Type B pancreatic cell (in vitro differentiated cells): ENCODE measurements at regions not wholly inside any gene's neighbourhood (a gene's known extent, or its start where the extent isn't known, plus 50 kb on each side); places are given as distances from the start of the nearest gene placed in this dataset.
"Not testable (repeated sequence)": the region's sequence is repeated elsewhere in the genome, so short reads cannot be mapped to it uniquely, and the experiment has no call there.

ENCODE experiments used
- DNase-seq: peaks from one replicate; pipeline ENCODE4 v3.0.0; 2021; ENCODE audit warnings: mixed read lengths; ENCODE audit not compliant: unreplicated experiment; ENCODE audit errors: extremely low spot score
- H3K27ac Mint-ChIP-seq: 2 replicates; pipeline ENCODE4 v1.8.0; 2021; ENCODE audit warnings: mild to moderate bottlenecking, mixed read lengths
- H3K27me3 Mint-ChIP-seq: 2 replicates; pipeline ENCODE4 v1.8.0; 2021; ENCODE audit warnings: mixed read lengths
- H3K36me3 Mint-ChIP-seq: 2 replicates; pipeline ENCODE4 v1.8.0; 2021; ENCODE audit warnings: mixed read lengths
- H3K4me1 Mint-ChIP-seq: one replicate; pipeline ENCODE4 v1.8.0; 2021; ENCODE audit warnings: mixed read lengths; ENCODE audit not compliant: unreplicated experiment
- H3K4me3 Mint-ChIP-seq: 2 replicates; pipeline ENCODE4 v1.8.0; 2021; ENCODE audit warnings: mild to moderate bottlenecking, mixed read lengths
- H3K9me3 Mint-ChIP-seq: 2 replicates; pipeline ENCODE4 v1.8.0; 2021; ENCODE audit warnings: mixed read lengths
- CTCF ChIP-seq: fragments of 200-600 bp; sonication (generic); conservative IDR thresholded peaks from 2 replicates; pipeline ENCODE4 v1.5.0; 2021; ENCODE audit warnings: antibody characterized with exemption, mild to moderate bottlenecking

DNA sequence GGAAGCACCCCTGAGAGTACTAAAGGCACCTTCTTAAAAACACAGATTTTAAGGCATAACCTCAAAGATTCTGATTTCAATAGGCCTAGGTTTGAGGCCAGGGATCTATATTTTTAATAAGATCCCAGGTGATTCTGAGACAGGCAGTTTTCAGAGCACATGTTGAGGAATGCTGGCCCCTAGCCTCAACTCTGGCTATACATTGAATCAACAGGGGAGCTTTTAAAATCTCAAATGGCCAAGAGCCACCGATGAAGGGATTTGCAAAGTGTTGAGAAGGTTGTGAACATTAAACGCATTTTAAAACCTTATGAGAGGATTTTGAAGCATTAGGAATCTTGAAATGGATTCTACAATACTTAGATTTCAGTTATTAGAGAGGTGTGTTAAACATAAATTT lies 268.8 kb upstream of the ARHGEF26 start:
- no peaks in the 10 kb centered on the region for H3K36me3 Mint-ChIP-seq
- no peak for TF ChIP-seq CTCF
- no peak overlapping the region for H3K27ac Mint-ChIP-seq
- peaks cover 8% of the 10 kb centered on the region for H3K4me1 Mint-ChIP-seq
- peaks cover 2% of the 10 kb centered on the region for H3K27me3 Mint-ChIP-seq
- H3K4me3 Mint-ChIP-seq: no peak overlapping the region
- no peaks in the 10 kb centered on the region for H3K9me3 Mint-ChIP-seq
- DNase-seq: no peak

GRCh38 chr3:153853163-153853562 lies 268.0 kb upstream of the ARHGEF26 start:
- peaks cover 2% of the 10 kb centered on the region for H3K27me3 Mint-ChIP-seq
- H3K9me3 Mint-ChIP-seq: no peaks in the 10 kb centered on the region
- no peak overlapping the region for H3K4me3 Mint-ChIP-seq
- no peaks in the 10 kb centered on the region for H3K36me3 Mint-ChIP-seq
- no peak for TF ChIP-seq CTCF
- H3K27ac Mint-ChIP-seq: no peak overlapping the region
- H3K4me1 Mint-ChIP-seq: peaks cover 8% of the 10 kb centered on the region
- DNase-seq: no peak

DNA sequence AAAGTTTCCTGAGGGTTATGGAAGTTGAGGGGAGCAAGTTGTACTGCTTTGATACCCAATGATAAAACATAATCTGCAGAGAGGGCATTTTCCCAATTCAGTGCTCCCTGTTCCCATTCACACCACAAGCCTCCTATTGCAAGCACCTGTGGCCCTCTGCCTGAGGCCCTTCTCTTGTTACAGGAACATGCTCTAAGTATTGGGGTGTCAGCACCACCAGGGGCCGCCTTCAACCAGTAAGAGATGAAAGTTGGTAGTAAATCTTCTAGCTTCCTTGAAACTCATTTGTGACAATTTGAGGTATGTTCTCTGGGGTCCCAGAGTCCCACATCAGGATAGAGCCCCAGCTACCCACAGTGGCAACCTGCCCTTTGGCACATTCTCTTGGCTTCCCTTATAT lies 265.4 kb upstream of the ARHGEF26 start:
- peaks cover 8% of the 10 kb centered on the region for H3K4me1 Mint-ChIP-seq
- no peak for TF ChIP-seq CTCF
- DNase-seq: no peak
- no peak overlapping the region for H3K27ac Mint-ChIP-seq
- peaks cover 2% of the 10 kb centered on the region for H3K27me3 Mint-ChIP-seq
- H3K4me3 Mint-ChIP-seq: no peak overlapping the region
- H3K36me3 Mint-ChIP-seq: no peaks in the 10 kb centered on the region
- no peaks in the 10 kb centered on the region for H3K9me3 Mint-ChIP-seq

GRCh38 chr3:153856932-153857331 lies 264.3 kb upstream of the ARHGEF26 start:
- Mint-ChIP-seq H3K27ac (no peak overlapping the region), H3K27me3 (peaks cover 2% of the 10 kb centered on the region), H3K4me1 (peaks cover 8% of the 10 kb centered on the region), H3K36me3 (no peaks in the 10 kb centered on the region), H3K4me3 (no peak overlapping the region), H3K9me3 (no peaks in the 10 kb centered on the region)
- TF ChIP-seq CTCF: no peak
- DNase-seq: no peak

DNA sequence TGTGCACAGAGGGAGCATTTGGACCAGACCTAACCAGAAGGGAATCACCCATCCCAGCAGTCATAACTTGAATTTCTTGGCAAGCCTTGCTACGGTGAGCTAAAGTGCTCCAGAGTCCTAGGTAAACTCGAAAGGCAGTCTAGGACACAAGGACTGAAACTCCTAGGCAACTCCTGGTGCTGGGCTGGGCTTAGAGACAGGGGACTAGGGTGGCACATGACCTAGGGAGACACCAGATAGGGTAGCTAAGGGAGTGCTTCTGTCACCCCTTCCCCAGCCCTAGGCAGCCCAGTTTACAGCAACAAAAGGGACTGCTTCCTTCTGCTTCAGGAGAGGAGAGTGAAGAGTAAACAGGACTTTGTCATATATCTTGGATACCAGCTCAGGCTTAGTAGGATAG lies 256.4 kb upstream of the ARHGEF26 start:
- DNase-seq: no peak
- TF ChIP-seq CTCF: no peak
- Mint-ChIP-seq H3K4me1 (no peaks in the 10 kb centered on the region), H3K9me3 (no peaks in the 10 kb centered on the region), H3K27ac (no peak overlapping the region), H3K27me3 (no peaks in the 10 kb centered on the region), H3K36me3 (no peaks in the 10 kb centered on the region), H3K4me3 (no peak overlapping the region)

GRCh38 chr3:153866901-153867300 lies 254.3 kb upstream of the ARHGEF26 start:
- Mint-ChIP-seq H3K4me3 (no peak overlapping the region), H3K27me3 (no peaks in the 10 kb centered on the region), H3K4me1 (no peaks in the 10 kb centered on the region), H3K36me3 (no peaks in the 10 kb centered on the region), H3K9me3 (no peaks in the 10 kb centered on the region), H3K27ac (no peak overlapping the region)
- DNase-seq: no peak
- no peak for TF ChIP-seq CTCF

GRCh38 chr3:153874348-153874747 lies 246.8 kb upstream of the ARHGEF26 start:
- H3K4me3 Mint-ChIP-seq, H3K36me3 Mint-ChIP-seq, H3K27me3 Mint-ChIP-seq, DNase-seq, H3K27ac Mint-ChIP-seq, H3K9me3 Mint-ChIP-seq, H3K4me1 Mint-ChIP-seq: not testable (repeated sequence)
